PFSK-1 (cell line): ENCODE measurements at regions not wholly inside any gene's neighbourhood (a gene's known extent, or its start where the extent isn't known, plus 50 kb on each side); places are given as distances from the start of the nearest gene placed in this dataset.

Experiments used
- FOXP2 ChIP-seq: optimal IDR thresholded peaks from 2 replicates; pipeline ENCODE3; 2011; ENCODE audit warnings: borderline replicate concordance, control low read depth, inconsistent platforms; ENCODE audit not compliant: insufficient read depth; ENCODE audit errors: extremely low read length, extremely low read depth
- POLR2AphosphoS5 ChIP-seq: IDR thresholded peaks from 2 replicates; pipeline ENCODE4 v1.6.1; 2012; ENCODE audit warnings: low read depth, mild to moderate bottlenecking, control low read depth, low read length, moderate library complexity
- SIN3A ChIP-seq: IDR thresholded peaks from 2 replicates; pipeline ENCODE4 v1.6.1; 2012; ENCODE audit warnings: mild to moderate bottlenecking, low read length, moderate library complexity, borderline replicate concordance; ENCODE audit not compliant: insufficient read depth
- TAF1 ChIP-seq: IDR thresholded peaks from 2 replicates; pipeline ENCODE4 v1.6.1; 2012; ENCODE audit warnings: low read length, control low read depth, borderline replicate concordance; ENCODE audit not compliant: insufficient read depth
- TF ChIP-seq, protein P1 (sequence below), 2 experiments: IDR thresholded peaks; 2 replicates each; pipeline versions ENCODE4 v1.6.1 to v1.8.0; 2011 to 2012; ENCODE audit warnings: low read depth in 2 of 2, low read length in 2 of 2, control low read depth in 1 of 2, inconsistent platforms in 1 of 2, mild to moderate bottlenecking in 1 of 2, moderate library complexity in 1 of 2; ENCODE audit not compliant: insufficient read depth in 1 of 2

DNA sequence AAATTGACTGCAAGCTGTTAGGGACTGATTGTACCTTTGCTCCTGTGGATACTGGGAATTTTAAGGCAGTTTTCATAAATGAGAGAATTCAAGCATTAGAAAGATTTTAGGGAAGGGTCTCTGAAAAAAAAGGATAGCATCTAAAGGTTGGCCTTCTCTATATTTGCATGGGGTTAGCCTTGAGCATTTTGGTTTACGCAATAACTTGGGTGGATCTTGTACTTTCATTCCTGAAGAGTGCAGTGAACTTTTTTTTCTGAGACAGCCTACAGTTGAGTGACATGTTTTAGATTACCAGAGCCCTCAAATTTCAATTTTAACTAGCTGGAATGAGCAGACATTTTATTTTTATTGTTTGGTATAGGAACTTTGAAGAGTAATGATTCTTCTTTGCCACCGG lies 91.6 kb upstream of the NR3C1 start:
- TF ChIP-seq SIN3A (no peak), FOXP2 (no peak)
- TF ChIP-seq, protein P1, sequence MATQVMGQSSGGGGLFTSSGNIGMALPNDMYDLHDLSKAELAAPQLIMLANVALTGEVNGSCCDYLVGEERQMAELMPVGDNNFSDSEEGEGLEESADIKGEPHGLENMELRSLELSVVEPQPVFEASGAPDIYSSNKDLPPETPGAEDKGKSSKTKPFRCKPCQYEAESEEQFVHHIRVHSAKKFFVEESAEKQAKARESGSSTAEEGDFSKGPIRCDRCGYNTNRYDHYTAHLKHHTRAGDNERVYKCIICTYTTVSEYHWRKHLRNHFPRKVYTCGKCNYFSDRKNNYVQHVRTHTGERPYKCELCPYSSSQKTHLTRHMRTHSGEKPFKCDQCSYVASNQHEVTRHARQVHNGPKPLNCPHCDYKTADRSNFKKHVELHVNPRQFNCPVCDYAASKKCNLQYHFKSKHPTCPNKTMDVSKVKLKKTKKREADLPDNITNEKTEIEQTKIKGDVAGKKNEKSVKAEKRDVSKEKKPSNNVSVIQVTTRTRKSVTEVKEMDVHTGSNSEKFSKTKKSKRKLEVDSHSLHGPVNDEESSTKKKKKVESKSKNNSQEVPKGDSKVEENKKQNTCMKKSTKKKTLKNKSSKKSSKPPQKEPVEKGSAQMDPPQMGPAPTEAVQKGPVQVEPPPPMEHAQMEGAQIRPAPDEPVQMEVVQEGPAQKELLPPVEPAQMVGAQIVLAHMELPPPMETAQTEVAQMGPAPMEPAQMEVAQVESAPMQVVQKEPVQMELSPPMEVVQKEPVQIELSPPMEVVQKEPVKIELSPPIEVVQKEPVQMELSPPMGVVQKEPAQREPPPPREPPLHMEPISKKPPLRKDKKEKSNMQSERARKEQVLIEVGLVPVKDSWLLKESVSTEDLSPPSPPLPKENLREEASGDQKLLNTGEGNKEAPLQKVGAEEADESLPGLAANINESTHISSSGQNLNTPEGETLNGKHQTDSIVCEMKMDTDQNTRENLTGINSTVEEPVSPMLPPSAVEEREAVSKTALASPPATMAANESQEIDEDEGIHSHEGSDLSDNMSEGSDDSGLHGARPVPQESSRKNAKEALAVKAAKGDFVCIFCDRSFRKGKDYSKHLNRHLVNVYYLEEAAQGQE (IDR thresholded peaks at IDR 0.05; ENCODE audit: insufficient read depth in 1 of 2, low read depth in 2 of 2, low read length in 2 of 2): no peak

DNA sequence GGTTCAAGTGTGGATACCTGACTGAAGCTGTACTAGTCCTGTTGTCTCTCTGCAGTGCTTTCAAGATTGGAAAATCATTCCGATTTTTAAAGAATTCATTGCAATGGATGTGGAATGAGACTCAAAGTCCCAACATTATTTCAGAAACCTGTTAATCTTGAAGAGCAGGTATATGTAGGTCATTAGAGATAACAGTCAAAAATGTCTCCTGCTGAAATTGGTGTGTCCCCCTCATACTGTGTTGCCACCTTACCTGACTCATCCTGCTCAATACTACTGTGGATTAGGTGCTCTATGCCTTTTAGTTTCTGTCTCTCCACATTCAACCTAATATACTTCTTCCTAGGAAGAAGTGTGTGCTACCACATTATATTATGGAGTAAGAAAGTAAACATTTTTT lies 91.1 kb upstream of the NR3C1 start:
- no peak for TF ChIP-seq TAF1
- no peak for TF ChIP-seq POLR2AphosphoS5
- TF ChIP-seq, protein P1 (IDR thresholded peaks at IDR 0.05; ENCODE audit: insufficient read depth in 1 of 2, low read depth in 2 of 2, low read length in 2 of 2): no peak
- no peak for TF ChIP-seq FOXP2
- TF ChIP-seq SIN3A: no peak

DNA sequence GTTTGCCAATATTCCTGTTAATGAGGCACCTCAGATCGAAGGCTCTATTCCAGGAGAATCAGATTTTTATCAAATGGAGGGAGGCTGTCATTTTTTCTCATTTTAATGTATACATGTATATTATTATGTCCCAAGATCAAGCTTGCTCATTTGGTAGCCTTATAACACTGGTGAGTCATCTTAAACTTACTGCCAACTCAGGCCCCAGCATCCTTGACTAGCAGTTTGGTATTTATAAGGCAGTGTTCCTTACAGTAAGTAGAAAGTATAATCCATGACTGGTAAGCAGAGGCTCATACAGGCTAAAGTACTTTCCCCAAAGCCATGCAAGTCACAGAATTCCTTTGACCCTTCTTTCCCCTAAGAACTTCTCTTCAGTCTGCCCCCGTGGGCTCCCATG lies 90.7 kb upstream of the NR3C1 start:
- TF ChIP-seq, protein P1 (IDR thresholded peaks at IDR 0.05; ENCODE audit: insufficient read depth in 1 of 2, low read depth in 2 of 2, low read length in 2 of 2): no peak
- TF ChIP-seq SIN3A: no peak
- no peak for TF ChIP-seq POLR2AphosphoS5
- no peak for TF ChIP-seq TAF1
- no peak for TF ChIP-seq FOXP2

DNA sequence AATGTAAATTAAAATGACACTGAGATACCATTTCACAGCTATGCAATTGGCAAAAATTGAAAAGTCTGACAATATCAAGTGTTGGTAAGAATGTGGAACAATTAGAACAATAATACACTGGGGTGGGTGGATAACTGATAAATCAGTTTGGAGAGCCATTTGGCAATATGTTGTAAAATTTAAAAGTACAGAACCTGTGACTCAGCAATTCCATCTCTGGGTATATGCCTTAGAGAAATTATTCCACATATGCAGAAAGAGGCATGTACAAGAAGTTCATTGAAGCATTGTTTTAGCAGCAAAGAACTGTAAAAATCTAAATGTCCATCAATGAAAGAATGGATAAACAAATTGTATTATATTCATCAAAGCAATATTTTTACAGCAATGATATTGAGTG lies 89.3 kb upstream of the NR3C1 start:
- TF ChIP-seq POLR2AphosphoS5 (no peak), FOXP2 (no peak), SIN3A (no peak)
- TF ChIP-seq, protein P1 (IDR thresholded peaks at IDR 0.05; ENCODE audit: insufficient read depth in 1 of 2, low read depth in 2 of 2, low read length in 2 of 2): no peak

DNA sequence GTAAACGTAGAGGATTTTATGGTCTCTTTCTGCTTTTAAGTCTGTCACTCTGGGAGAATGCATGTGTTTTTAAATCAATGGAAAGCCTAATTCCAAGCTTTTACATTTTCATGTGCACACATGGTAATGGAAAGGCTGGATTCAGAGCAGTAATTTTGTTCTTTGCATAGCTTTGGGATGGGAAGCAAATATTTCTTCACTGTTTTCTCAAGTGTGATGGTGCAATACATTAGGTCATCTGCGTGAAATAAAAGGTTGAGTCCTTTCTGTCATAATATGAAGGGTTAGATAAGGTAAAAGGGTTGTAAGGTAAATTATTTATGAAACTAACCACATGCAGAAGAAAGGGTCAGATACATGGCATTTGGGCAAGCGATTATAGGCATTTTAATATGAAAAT lies 88.2 kb upstream of the NR3C1 start:
- TF ChIP-seq FOXP2 (no peak), TAF1 (no peak), SIN3A (no peak), POLR2AphosphoS5 (no peak)
- TF ChIP-seq, protein P1 (IDR thresholded peaks at IDR 0.05; ENCODE audit: insufficient read depth in 1 of 2, low read depth in 2 of 2, low read length in 2 of 2): no peak
